B cell (primary cell): ENCODE measurements at regions not wholly inside any gene's neighbourhood (a gene's known extent, or its start where the extent isn't known, plus 50 kb on each side); places are given as distances from the start of the nearest gene placed in this dataset.

Source experiments
- CTCF ChIP-seq: fragments of 200-600 bp; IDR thresholded peaks from one replicate; pipeline ENCODE4 v1.8.0; 2022; ENCODE audit warnings: antibody characterized with exemption, mild to moderate bottlenecking
- EZH2 ChIP-seq: IDR thresholded peaks from 2 replicates; pipeline ENCODE4 v1.6.1; 2012; ENCODE audit warnings: borderline replicate concordance, low read depth, mild to moderate bottlenecking, moderate library complexity, low read length; ENCODE audit not compliant: insufficient read depth, poor library complexity, severe bottlenecking

GRCh38 chr9:14447103-14447502, 133.2 kb upstream of the NFIB start:
- TF ChIP-seq EZH2 (no peak), CTCF (no peak)
